IgD-negative memory B cell (primary cell): ENCODE measurements at regions not wholly inside any gene's neighbourhood (a gene's known extent, or its start where the extent isn't known, plus 50 kb on each side); places are given as distances from the start of the nearest gene placed in this dataset.

Source experiments
- H3K27ac Mint-ChIP-seq, 3 donors: one replicate each; pipeline ENCODE4 v1.8.0; 2020 to 2022; ENCODE audit warnings: mild to moderate bottlenecking in 3 of 3, mixed read lengths in 3 of 3, moderate library complexity in 1 of 3
- H3K27me3 Mint-ChIP-seq: one replicate; pipeline ENCODE4 v1.8.0; 2021; ENCODE audit warnings: mixed read lengths
- H3K36me3 Mint-ChIP-seq: one replicate; pipeline ENCODE4 v1.8.0; 2020; ENCODE audit warnings: mild to moderate bottlenecking, mixed read lengths
- H3K4me1 Mint-ChIP-seq, 3 donors: one replicate each; pipeline ENCODE4 v1.8.0; 2020 to 2022; ENCODE audit warnings: mixed read lengths in 3 of 3, mild to moderate bottlenecking in 1 of 3
- H3K4me3 Mint-ChIP-seq, 4 donors: one replicate each; pipeline ENCODE4 v1.8.0; 2020 to 2022; ENCODE audit warnings: mild to moderate bottlenecking in 4 of 4, mixed read lengths in 4 of 4, moderate library complexity in 3 of 4
- H3K9me3 Mint-ChIP-seq, 3 donors: one replicate each; pipeline ENCODE4 v1.8.0; 2020 to 2021; ENCODE audit warnings: mixed read lengths in 3 of 3, mild to moderate bottlenecking in 1 of 3

- Mint-ChIP-seq H3K9me3 (no peaks in the 10 kb centered on the region), H3K4me1 (peaks cover 0 to 1% (median 0%) of the 10 kb centered on the region in 3 donors), H3K27ac (no peak overlapping the region)
These were observed 80.3 kb downstream of the LLPH start for GRCh38 chr12:66050283-66050576.

DNA sequence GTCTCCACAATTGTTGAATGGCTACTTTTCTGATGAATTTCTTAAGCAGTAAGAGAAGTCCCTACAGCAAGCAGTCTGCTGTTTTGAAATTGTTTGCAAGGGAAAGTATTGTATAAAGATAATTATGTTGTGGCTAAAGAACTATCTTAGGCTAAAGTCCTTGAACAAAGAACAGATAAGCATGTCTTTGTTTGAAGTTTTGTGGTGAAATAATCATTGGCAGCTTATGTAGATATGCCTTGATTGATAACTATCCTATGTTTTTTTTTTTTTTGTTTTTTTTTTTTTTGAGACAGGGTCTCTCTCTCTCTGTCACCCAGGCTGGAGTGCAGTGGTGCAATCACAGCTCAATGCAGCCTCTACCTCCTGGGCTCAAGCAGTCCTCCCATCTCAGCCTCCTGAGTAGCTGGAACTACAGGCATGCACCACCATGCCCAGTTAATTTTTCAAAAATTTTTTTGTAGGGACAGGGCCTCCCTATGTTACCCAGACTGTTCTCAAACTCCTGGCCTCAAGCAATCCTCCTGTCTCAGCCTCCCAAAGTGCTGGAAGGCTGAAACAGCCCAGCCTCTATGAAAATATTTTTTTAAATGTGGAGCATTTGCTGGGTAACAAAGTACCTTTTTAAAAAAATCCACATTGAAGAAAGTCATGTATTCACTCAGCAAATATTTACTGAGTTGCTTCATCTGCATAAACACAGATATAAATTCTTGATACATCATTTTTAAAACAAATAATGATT lies 80.8 kb downstream of the LLPH start:
- peaks cover 0 to 1% (median 0%) of the 10 kb centered on the region in 3 donors for H3K4me1 Mint-ChIP-seq

More at GRCh38 chr12:66050283-66050576, 80.3 kb downstream of the LLPH start:
- Mint-ChIP-seq H3K36me3 (no peaks in the 10 kb centered on the region), H3K27me3 (peaks cover 2% of the 10 kb centered on the region), H3K4me3 (no peak overlapping the region)

DNA sequence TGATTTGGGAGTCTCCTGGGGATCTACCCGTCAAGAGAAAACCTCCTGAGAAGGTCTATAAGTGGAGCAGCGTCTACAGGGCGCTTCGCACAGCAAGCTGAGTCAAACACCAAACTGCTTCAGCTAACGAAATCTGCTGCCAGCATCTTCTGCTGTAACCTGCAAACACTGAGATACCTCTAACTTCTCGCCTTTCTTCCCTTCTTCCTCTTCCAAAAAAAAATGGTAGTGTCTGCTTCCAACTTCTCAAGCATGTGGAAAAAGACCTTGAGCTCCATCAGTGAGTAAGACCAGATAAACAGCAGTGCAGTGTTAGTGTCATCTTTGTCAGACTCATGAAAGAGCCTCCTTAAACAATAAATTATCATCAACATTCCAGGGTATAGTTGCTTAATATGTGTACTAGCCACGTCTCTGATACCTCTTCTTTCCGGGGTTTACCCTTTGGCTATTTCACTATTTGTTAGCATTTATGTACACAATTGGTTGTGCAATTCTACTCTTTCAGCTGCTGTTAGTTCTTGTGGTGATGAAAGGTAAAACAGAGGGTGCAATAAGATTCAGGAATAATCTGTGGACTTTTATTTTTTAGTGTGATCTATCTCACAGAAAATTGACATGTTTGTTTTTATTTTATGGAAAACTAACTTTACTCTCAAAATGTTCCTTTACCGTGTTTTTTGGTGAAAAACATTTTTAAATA lies 81.6 kb downstream of the LLPH start:
- Mint-ChIP-seq H3K36me3 (no peaks in the 10 kb centered on the region), H3K27ac (peak overlapping the region in 1 of 3 donors; percentile 62)

More for the DNA sequence above, 80.8 kb downstream of the LLPH start:
- no peaks in the 10 kb centered on the region for H3K36me3 Mint-ChIP-seq
- no peaks in the 10 kb centered on the region for H3K9me3 Mint-ChIP-seq
- peak overlapping the region in 1 of 3 donors; percentile 62 for H3K27ac Mint-ChIP-seq
- peaks cover 2% of the 10 kb centered on the region for H3K27me3 Mint-ChIP-seq
- no peak overlapping the region for H3K4me3 Mint-ChIP-seq

DNA sequence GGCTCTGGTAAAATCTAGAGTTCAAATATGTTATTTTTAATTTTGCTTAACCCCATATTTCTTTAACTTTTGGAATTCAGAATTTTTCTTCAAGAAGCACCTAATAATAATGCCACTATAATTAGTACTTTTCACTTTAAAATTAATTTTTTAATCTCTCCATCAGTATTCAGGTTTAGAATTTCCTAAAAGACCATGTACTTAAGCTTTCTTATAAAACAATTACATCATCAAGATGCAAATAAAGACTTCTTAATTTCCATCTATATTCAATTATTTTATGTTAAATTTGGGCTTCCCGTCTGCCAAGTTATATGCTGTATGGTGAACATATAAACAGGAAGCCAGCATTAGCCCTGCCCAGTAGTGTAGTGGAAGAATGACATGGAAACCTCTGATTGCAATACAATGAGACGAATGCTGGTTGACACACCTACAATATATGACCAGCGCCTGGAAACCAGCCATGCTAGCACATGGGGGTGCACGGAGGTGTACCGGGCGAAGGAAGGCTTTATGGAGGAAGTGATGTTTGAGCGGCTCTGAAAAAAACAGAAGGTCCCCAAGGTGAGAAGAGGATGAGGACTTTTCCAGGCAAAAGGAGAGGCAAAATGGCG lies 82.2 kb downstream of the LLPH start:
- H3K9me3 Mint-ChIP-seq = no peaks in the 10 kb centered on the region
- no peak overlapping the region for H3K4me3 Mint-ChIP-seq
- H3K4me1 Mint-ChIP-seq = no peaks in the 10 kb centered on the region
- H3K27ac Mint-ChIP-seq = no peak overlapping the region
- peaks cover under 1% of the 10 kb centered on the region for H3K27me3 Mint-ChIP-seq
- no peaks in the 10 kb centered on the region for H3K36me3 Mint-ChIP-seq

More for the DNA sequence above, 81.6 kb downstream of the LLPH start:
- H3K9me3 Mint-ChIP-seq = no peaks in the 10 kb centered on the region
- peaks cover 2% of the 10 kb centered on the region for H3K27me3 Mint-ChIP-seq
- no peak overlapping the region for H3K4me3 Mint-ChIP-seq
- no peaks in the 10 kb centered on the region for H3K4me1 Mint-ChIP-seq

- Mint-ChIP-seq H3K27me3 (peaks cover 2% of the 10 kb centered on the region), H3K27ac (no peak overlapping the region), H3K36me3 (no peaks in the 10 kb centered on the region), H3K9me3 (no peaks in the 10 kb centered on the region), H3K4me3 (no peak overlapping the region), H3K4me1 (no peaks in the 10 kb centered on the region)
These were observed 83.0 kb downstream of the LLPH start for GRCh38 chr12:66047411-66048021.

DNA sequence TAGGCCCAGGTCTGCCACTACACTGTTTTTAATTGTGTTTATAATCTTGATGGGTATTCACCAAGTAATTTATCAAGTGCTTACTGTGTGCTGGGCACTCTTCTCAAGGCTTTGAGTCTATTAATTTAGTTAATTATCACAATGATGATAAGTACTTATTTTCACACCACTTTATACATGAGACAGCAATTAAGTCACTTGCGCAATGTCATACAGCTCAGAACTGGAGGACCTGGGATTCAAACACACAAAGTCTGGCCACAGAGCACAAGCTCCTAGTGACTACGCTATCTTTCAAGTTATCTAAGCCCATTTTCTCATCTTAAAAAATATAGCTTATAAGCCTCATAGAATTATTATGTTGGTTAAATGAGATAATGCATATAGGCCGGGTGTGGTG lies 85.0 kb downstream of the LLPH start:
- Mint-ChIP-seq H3K4me1 (no peaks in the 10 kb centered on the region), H3K36me3 (no peaks in the 10 kb centered on the region)

GRCh38 chr12:66044731-66045130 lies 85.8 kb downstream of the LLPH start:
- Mint-ChIP-seq H3K27me3 (peaks cover 8% of the 10 kb centered on the region), H3K9me3 (no peaks in the 10 kb centered on the region), H3K27ac (no peak overlapping the region), H3K36me3 (no peaks in the 10 kb centered on the region), H3K4me1 (no peaks in the 10 kb centered on the region), H3K4me3 (no peak overlapping the region)

More for the DNA sequence above, 85.0 kb downstream of the LLPH start:
- H3K9me3 Mint-ChIP-seq = no peaks in the 10 kb centered on the region
- no peak overlapping the region for H3K27ac Mint-ChIP-seq
- H3K27me3 Mint-ChIP-seq = peaks cover 3% of the 10 kb centered on the region
- H3K4me3 Mint-ChIP-seq = no peak overlapping the region

GRCh38 chr12:66043035-66043434 lies 87.5 kb downstream of the LLPH start:
- no peaks in the 10 kb centered on the region for H3K36me3 Mint-ChIP-seq
- no peaks in the 10 kb centered on the region for H3K4me1 Mint-ChIP-seq
- no peaks in the 10 kb centered on the region for H3K9me3 Mint-ChIP-seq

DNA sequence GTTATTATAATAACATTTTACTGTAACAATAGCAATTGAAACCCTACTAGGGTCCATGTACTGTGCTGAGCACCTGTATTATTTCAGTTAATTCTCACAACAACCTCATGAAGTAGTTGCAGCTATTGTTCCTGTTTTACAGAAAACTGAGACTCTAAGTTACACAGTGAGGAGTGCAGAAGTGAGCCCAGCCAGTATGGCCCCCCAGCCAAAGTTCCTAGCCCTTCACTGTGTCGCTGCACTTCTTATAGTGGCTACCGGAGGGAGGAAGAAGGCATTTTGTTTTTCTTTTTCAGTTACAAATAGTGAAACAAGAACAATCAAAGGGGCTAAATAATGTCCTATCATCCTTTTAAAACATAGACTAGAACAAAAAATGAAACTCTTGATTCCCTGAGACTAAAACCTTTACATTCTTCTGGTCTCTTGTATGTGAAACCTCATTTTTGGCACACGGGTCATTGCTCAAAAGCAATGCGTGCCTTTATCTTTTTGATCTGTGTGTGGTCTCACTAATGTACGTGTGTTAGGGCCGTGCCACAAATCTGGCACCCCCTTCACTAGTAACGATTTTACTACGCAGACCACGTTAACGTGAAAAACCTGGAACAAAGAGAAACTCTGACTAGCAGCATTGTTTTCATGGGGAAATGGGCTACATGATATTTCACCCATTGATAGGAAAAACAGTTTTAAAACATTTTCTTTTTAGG lies 88.7 kb downstream of the LLPH start:
- Mint-ChIP-seq H3K27ac (no peak overlapping the region), H3K36me3 (no peaks in the 10 kb centered on the region), H3K4me1 (no peaks in the 10 kb centered on the region), H3K9me3 (no peaks in the 10 kb centered on the region), H3K4me3 (no peak overlapping the region), H3K27me3 (peaks cover 12% of the 10 kb centered on the region)

More at GRCh38 chr12:66043035-66043434, 87.5 kb downstream of the LLPH start:
- Mint-ChIP-seq H3K27me3 (peaks cover 8% of the 10 kb centered on the region), H3K4me3 (no peak overlapping the region), H3K27ac (no peak overlapping the region)

- Mint-ChIP-seq H3K36me3 (no peaks in the 10 kb centered on the region), H3K27ac (no peak overlapping the region), H3K4me1 (no peaks in the 10 kb centered on the region), H3K4me3 (no peak overlapping the region), H3K27me3 (peaks cover 17% of the 10 kb centered on the region), H3K9me3 (no peaks in the 10 kb centered on the region)
These were observed 94.2 kb downstream of the LLPH start for GRCh38 chr12:66036317-66036716.

- Mint-ChIP-seq H3K4me1 (no peaks in the 10 kb centered on the region), H3K27me3 (peaks cover 18% of the 10 kb centered on the region), H3K9me3 (no peaks in the 10 kb centered on the region), H3K36me3 (no peaks in the 10 kb centered on the region), H3K27ac (no peak overlapping the region), H3K4me3 (no peak overlapping the region)
These were observed 95.1 kb downstream of the LLPH start for GRCh38 chr12:66035288-66035966.

GRCh38 chr12:66033151-66033550 lies 97.4 kb downstream of the LLPH start:
- H3K27ac Mint-ChIP-seq = no peak overlapping the region
- H3K4me3 Mint-ChIP-seq = no peak overlapping the region
- no peaks in the 10 kb centered on the region for H3K9me3 Mint-ChIP-seq
- no peaks in the 10 kb centered on the region for H3K4me1 Mint-ChIP-seq
- no peaks in the 10 kb centered on the region for H3K36me3 Mint-ChIP-seq
- peaks cover 15% of the 10 kb centered on the region for H3K27me3 Mint-ChIP-seq

DNA sequence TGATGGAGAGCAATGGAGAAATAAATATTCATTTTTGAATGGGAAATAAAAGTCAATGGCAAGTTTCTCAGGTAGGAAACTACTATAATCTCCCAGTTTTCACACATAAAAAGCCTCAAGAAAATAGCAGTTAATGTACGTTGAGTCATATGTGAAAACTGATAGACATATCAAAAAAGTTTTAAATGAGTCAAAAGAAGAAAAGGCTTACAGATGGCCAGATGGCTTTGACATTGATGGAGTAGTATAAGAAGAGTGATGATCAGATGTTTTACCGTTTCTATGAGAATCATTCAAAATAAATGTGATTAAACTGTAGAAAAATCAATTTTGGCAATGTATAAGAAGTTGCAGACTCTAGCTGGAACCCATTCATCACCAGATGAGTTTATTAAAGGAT lies 97.8 kb downstream of the LLPH start:
- Mint-ChIP-seq H3K27me3 (peaks cover 15% of the 10 kb centered on the region), H3K9me3 (no peaks in the 10 kb centered on the region), H3K4me3 (no peak overlapping the region), H3K4me1 (no peaks in the 10 kb centered on the region), H3K36me3 (no peaks in the 10 kb centered on the region), H3K27ac (no peak overlapping the region)

DNA sequence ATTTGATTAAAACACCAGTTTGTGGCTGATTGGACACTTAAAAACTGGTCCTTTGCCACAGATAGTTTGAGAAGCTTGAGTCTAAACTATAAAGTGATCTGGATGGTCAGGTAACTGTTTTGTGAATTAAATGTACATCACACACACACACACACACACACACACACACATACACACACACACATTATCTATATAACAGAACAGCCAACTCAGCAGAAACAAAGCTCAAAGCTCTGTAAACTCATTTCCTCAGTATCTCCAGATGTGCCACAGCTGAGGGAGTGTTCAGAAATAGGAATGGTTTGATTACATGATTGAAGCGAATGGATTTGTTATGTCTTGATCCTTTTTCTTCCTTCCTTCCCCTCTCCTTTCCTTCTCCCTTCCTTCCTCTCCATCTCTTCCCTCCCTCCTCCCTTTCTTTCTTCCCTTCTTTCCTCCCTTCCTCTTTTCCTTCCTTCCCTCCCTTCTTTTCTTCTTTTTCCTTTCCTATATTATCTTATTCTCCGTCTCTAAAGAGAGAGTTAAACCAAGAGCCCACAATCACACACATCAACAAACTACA lies 100.3 kb downstream of the LLPH start:
- Mint-ChIP-seq H3K36me3 (no peaks in the 10 kb centered on the region), H3K9me3 (no peaks in the 10 kb centered on the region), H3K27ac (no peak overlapping the region), H3K4me3 (no peak overlapping the region), H3K27me3 (peaks cover 16% of the 10 kb centered on the region), H3K4me1 (no peaks in the 10 kb centered on the region)
